GM21515 (cell line): ENCODE measurements at regions not wholly inside any gene's neighbourhood (a gene's known extent, or its start where the extent isn't known, plus 50 kb on each side); places are given as distances from the start of the nearest gene placed in this dataset.

Source experiments
- ATAC-seq: cut with Tn5 transposase; IDR thresholded peaks from one replicate; pipeline ENCODE4 v1.9.1; 2021; ENCODE audit not compliant: unreplicated experiment

DNA sequence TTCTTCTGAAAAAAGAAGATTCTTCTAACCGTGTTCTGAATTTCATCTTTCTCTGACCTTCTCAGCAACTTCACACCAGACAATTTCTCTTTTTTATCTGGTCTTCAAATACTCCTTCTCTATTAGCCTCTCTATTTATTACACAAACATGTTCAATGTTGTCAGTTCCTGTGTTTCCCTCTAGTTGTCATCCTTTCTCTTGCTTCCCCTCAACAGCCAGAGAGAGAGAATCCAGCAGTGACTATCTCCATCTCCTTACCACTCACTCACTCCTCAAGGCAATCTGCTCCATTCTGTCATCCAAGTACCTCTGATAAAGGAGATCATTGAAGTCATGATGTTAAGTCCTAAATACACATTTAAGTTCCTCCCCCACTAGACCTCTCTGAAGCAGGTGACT is 491.9 kb upstream of the CHAC2 start:
- ATAC-seq = no peak

DNA sequence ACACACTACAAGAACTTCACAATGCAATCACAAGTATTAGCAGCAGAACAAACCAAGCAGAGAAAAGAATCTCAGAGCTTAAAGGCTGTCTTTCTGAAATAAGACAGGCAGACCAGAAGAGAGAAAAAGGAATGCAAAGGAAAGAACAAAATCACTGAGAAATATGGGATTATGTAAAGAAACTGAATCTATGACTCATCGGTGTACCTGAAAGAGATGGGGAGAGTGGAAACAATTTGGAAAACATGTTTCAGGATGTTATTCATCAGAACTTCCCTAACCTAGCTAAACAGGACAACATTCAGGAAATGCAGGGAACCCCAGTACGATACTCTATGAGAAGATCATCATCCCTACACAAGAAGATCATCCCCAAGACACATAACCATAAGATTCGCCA is 499.0 kb upstream of the CHAC2 start:
- ATAC-seq = no peak

GRCh38 chr2:53268086-53268485 is 499.5 kb upstream of the CHAC2 start:
- ATAC-seq = no peak

DNA sequence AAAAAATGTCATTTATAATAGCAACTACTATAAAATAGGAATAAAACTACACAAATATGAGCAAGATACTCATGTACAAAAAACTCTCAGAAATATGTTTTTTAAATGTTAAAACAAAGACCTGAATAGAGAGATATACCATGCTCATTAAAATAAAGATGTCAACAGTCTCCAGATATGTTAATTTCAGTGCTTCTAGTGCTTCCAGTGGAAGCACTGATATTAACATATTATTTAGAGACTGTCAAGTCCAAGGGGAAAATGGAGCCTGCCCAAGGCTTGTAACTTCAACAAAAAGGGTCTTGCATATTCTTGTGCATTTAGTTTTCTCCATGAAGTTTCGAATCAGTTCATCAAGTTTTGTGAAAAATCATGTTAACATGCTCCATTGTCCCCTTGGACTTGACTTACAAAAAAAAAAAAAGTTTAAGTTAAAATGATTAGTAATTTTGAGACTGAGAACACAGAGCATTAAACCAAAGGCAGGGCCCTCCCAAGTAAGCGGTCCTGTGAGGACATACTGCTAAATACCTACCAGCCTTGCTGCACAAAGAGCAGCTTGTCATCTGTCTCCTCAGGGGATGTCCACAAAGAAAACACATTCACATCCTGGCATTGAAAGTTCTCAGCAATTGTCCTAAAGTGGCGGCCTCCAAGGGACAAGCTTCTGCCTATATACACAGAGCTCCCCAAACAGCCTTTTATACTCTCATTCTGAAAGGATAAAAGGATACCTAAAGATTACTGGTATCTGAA is 501.9 kb upstream of the CHAC2 start:
- ATAC-seq = no peak

GRCh38 chr2:53260568-53260967 is 507.0 kb upstream of the CHAC2 start:
- no peak for ATAC-seq

DNA sequence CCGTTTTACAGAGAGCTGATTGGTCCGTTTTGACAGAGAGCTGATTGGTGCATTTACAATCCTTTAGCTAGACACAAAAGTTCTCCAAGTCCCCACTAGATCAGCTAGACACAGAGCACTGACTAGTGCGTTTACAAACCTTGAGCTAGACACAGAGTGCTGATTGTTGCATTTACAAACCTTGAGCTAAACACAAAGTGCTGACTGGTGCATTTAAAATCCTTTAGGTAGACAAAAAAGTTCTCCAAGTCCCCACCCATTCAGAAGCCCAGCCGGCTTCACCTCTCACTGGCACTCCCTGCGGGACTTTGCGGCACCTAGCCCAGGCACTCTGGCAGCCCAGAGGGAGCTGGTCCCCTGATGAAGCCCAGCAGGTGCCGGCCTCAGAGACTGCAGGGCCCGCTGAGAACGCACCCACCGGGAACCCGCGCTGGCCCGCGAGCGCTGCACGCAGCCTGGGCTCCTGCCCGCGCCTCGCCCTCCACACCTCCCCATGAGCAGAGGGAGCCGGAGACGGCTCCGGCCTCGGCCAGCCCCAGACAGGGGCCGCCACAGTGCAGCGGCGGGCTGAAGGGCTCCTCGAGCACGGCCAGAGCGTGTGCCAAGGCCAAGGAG is 508.1 kb upstream of the CHAC2 start:
- ATAC-seq = no peak

DNA sequence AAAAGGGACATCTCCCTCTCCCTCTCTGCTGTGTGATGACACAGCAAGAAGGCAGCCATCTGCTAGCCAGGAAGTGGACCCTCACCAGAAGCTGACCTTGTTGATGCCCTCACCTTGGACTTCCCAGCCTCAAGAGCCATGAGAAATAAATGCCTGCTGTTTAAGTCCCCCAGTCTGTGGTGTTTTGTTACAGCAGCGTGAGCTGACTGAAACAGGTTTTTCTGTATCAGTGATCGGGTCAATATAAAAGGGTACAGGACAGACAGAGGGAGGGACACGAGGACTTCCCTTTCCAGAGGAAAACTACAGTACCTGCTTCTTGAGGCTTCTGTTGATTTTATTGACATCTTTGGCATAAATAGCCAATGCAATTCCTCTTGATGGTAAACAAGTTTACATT is 510.3 kb upstream of the CHAC2 start:
- ATAC-seq = no peak

DNA sequence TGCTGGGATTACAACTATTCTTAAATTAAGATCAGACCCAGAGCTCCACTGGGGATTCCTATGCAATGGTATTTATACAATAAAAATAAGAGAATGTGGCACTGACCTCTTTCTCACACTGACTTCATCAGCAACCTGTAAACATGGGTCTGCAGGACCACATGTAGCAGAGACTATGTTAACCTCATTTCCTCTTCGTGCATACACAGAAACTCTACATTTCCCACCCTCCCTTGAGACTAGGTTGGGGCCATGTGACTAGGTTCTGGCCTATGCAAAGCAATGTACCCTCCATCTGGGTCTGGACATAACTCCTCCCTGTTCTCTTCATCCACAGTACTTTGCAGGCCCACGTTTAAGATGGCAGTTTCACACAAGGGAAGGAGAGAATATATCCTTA is 514.4 kb upstream of the CHAC2 start:
- no peak for ATAC-seq

GRCh38 chr2:53252115-53252514 is 515.5 kb upstream of the CHAC2 start:
- no peak for ATAC-seq

DNA sequence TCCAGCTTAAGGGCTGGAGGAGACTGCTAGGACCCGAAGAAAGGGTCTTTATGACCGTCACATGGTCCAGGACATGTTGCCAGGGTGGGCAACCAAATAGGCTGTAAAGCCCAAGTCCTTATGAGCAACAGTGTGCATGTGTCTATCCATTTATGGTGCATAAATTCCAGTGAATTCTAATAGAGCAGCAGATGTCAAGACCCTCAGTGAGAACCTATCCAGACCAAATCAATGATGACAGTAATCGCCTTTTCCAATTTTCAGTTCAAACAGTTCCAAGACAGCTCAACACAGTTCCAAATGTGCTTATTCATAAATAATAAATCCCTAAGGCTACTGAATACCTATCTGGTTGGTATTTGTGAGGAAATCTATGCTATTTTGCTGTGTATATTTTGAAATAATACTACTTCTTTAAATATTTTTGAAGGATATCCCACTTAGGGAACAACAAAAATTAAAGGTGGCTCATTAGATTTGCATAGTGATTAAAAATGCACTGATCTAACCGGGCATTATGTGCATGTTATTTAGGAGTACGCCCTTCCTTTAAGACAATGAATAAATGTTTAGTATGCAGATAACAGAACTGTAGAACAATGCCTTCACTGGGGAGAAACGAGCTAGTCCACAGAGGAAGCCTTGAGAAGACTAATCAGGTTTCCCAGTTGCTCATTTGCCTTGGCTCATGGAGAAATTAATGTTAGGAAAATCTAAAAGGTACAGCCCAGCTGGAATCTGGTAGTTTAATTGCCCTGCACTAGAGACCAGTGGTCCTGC is 519.5 kb upstream of the CHAC2 start:
- ATAC-seq = no peak

DNA sequence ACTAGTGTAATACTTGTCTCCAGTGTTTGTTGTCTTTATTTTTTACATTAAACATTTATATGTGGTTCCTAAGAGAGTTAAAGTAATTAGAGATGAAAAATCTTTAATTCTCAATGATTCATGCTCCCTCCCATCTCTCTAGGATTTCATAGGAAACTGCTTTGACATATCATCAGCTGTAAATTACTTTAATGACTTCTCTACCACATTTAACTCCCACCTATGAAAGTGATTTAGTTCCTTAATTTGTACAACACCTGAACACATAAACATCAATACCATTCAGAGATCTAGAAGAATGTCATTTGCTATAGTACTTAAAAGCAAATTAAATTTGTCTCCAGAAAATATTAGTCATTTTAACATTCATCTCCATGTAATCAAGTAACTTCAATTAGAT is 524.2 kb upstream of the CHAC2 start:
- no peak for ATAC-seq

- no peak for ATAC-seq
Measured at GRCh38 chr2:53242090-53242489, 525.5 kb upstream of the CHAC2 start.

DNA sequence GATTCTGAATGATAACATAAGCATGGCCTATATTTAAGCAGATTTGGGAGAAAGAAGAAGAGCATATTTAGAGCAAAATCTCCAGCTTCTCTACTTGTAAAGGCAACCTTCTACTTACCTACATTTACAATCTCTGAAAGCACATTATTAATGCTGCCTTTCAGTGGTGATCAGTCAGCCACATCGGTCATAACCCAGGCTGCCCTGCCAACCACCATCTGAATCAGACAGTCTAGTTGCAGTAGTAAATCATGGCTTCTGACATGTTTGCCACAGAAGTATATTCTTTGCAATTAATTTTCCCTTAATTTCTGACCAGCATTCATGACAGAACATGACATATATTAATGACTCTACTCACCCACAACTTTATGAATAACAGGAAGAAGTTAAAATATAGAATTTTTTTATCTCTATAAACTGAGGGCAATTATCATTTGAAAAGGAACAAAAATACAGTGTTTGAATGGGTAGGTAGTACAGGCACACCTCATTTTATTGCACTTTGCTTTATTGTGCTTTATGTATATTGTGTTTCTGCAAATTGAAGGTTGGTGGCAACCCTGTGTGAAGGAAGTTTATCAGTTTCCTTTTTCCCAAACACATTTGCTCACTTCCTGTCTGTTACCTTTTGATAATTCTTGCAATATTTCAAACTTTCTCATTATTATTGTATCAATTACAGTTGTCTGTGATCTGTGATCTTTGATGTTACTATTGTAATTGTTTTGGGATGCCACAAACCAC is 531.6 kb upstream of the CHAC2 start:
- ATAC-seq = no peak

GRCh38 chr2:53234548-53234903 is 533.1 kb upstream of the CHAC2 start:
- ATAC-seq = no peak

DNA sequence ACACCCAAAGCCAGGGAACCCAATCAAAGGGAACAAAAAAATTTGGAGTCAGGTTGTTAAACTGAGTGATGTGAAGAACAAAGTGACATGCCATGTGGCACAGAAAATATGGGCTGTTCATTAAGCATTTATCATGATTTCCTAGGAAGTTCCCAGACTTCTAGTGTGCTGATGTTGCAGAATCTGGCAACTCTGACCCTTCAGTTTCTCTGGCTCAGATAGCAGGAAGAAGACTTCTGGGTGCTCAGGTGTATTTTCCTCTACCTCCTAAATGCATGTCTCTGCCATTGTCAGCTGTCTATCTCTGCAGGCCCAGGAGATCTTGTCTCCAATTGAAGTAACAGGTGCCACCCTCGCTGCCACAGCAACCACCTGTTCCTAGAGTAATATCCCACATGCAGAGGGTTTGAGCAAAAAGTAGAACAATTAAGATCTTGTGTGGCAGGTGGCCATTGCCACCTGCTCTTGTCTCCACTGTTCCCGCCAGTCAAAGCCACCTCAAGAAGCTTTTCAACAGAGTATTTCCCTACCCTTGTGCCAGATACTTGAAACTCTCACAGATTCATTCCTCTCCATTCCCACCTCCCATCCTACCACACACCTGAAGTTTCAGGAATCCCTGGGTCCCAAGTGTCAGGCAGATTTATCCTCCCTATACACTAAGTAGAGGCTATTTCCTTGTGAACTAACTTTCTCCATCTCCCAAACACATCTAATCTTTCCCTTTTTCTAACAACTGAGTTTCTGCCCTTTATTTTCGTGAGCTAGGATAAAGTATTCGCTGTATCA is 533.7 kb upstream of the CHAC2 start:
- ATAC-seq = no peak

- ATAC-seq = no peak
Measured at GRCh38 chr2:53231908-53232307, 535.7 kb upstream of the CHAC2 start.

- ATAC-seq = no peak
Measured at GRCh38 chr2:53230691-53231090, 536.9 kb upstream of the CHAC2 start.

GRCh38 chr2:53227535-53227934 is 540.1 kb upstream of the CHAC2 start:
- ATAC-seq = no peak

- no peak for ATAC-seq
Measured at GRCh38 chr2:53220969-53221368, 546.6 kb upstream of the CHAC2 start.

- ATAC-seq = no peak
Measured at GRCh38 chr2:53217250-53217649, 550.4 kb upstream of the CHAC2 start.

DNA sequence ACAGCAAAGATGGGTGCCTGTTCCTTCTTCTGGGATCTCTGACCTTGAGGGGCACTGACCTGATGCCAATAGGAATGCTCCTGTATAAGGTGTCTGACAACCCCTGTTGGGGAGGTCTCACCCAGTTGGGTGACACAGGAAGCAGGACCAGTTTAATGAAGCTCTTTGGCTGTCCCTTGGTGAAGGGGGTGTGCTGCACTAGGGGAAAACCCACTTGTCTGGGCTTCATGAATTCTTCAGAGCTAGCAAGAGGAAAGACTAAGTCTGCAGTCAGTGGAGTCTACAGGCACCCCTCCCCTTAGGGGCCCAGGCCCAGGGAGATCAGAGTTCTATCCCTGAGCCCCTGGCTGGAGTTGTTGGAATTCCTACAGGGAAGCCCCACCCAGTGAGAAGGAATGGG is 550.8 kb upstream of the CHAC2 start:
- ATAC-seq = no peak
